Mononuclear cell (primary cell): ENCODE measurements at regions not wholly inside any gene's neighbourhood (a gene's known extent, or its start where the extent isn't known, plus 50 kb on each side); places are given as distances from the start of the nearest gene placed in this dataset.

Experiments used
- H3K27me3 ChIP-seq: 2 replicates; pipeline ENCODE4 v1.6.0; 2011; ENCODE audit warnings: low read length, control low read depth; ENCODE audit not compliant: insufficient read depth
- H3K4me1 ChIP-seq: 2 replicates; pipeline ENCODE4 v1.5.1; 2011; ENCODE audit warnings: mild to moderate bottlenecking, low read length, control low read depth; ENCODE audit not compliant: insufficient read depth
- H3K4me3 ChIP-seq: 2 replicates; pipeline ENCODE4 v1.5.1; 2011; ENCODE audit warnings: mild to moderate bottlenecking, low read length, moderate library complexity
- H3K9me3 ChIP-seq: 2 replicates; pipeline ENCODE4 v1.5.1; 2011; ENCODE audit warnings: low read depth, mild to moderate bottlenecking, control low read depth, low read length

GRCh38 chr12:60847281-60847680 lies 1251.5 kb downstream of the SLC16A7 start:
- Histone ChIP-seq H3K4me1 (no peaks in the 10 kb centered on the region), H3K9me3 (no peaks in the 10 kb centered on the region), H3K4me3 (no peak overlapping the region), H3K27me3 (no peaks in the 10 kb centered on the region)

- no peaks in the 10 kb centered on the region for H3K27me3 ChIP-seq
- H3K4me3 ChIP-seq: no peak overlapping the region
- H3K4me1 ChIP-seq: no peaks in the 10 kb centered on the region
- no peaks in the 10 kb centered on the region for H3K9me3 ChIP-seq
Measured at GRCh38 chr12:60849723-60850122, 1253.9 kb downstream of the SLC16A7 start.

- Histone ChIP-seq H3K9me3 (no peaks in the 10 kb centered on the region), H3K27me3 (no peaks in the 10 kb centered on the region), H3K4me3 (no peak overlapping the region), H3K4me1 (no peaks in the 10 kb centered on the region)
Measured at GRCh38 chr12:60853407-60853806, 1257.6 kb downstream of the SLC16A7 start.

- Histone ChIP-seq H3K4me3 (no peak overlapping the region), H3K9me3 (no peaks in the 10 kb centered on the region), H3K4me1 (no peaks in the 10 kb centered on the region), H3K27me3 (no peaks in the 10 kb centered on the region)
Measured at GRCh38 chr12:60863421-60863820, 1267.6 kb downstream of the SLC16A7 start.

- H3K4me3 ChIP-seq: no peak overlapping the region
- no peaks in the 10 kb centered on the region for H3K9me3 ChIP-seq
- no peaks in the 10 kb centered on the region for H3K4me1 ChIP-seq
- H3K27me3 ChIP-seq: no peaks in the 10 kb centered on the region
Measured at GRCh38 chr12:60872219-60872618, 1276.4 kb downstream of the SLC16A7 start.

- Histone ChIP-seq H3K4me3 (no peak overlapping the region), H3K27me3 (no peaks in the 10 kb centered on the region), H3K9me3 (no peaks in the 10 kb centered on the region), H3K4me1 (no peaks in the 10 kb centered on the region)
Measured at GRCh38 chr12:60872850-60873713, 1277.3 kb downstream of the SLC16A7 start.

GRCh38 chr12:60874091-60874490 lies 1278.3 kb downstream of the SLC16A7 start:
- Histone ChIP-seq H3K4me1 (no peaks in the 10 kb centered on the region), H3K27me3 (no peaks in the 10 kb centered on the region), H3K4me3 (no peak overlapping the region), H3K9me3 (no peaks in the 10 kb centered on the region)

- Histone ChIP-seq H3K4me1 (no peaks in the 10 kb centered on the region), H3K4me3 (no peak overlapping the region), H3K9me3 (no peaks in the 10 kb centered on the region), H3K27me3 (no peaks in the 10 kb centered on the region)
Measured at GRCh38 chr12:60920841-60921495, 1325.1 kb downstream of the SLC16A7 start.

- no peaks in the 10 kb centered on the region for H3K27me3 ChIP-seq
- no peaks in the 10 kb centered on the region for H3K9me3 ChIP-seq
- no peak overlapping the region for H3K4me3 ChIP-seq
- H3K4me1 ChIP-seq: no peaks in the 10 kb centered on the region
Measured at GRCh38 chr12:60921541-60921940, 1325.7 kb downstream of the SLC16A7 start.

GRCh38 chr12:60926256-60926655 lies 1330.4 kb downstream of the SLC16A7 start:
- H3K4me1 ChIP-seq: no peaks in the 10 kb centered on the region
- H3K4me3 ChIP-seq: no peak overlapping the region
- no peaks in the 10 kb centered on the region for H3K27me3 ChIP-seq
- H3K9me3 ChIP-seq: no peaks in the 10 kb centered on the region

GRCh38 chr12:60930151-60930550 lies 1330.1 kb upstream of the USP15 start:
- Histone ChIP-seq H3K9me3 (peaks cover 21% of the 10 kb centered on the region), H3K4me3 (no peak overlapping the region), H3K27me3 (no peaks in the 10 kb centered on the region), H3K4me1 (no peaks in the 10 kb centered on the region)

GRCh38 chr12:60935981-60936761 lies 1324.0 kb upstream of the USP15 start:
- Histone ChIP-seq H3K4me1 (no peaks in the 10 kb centered on the region), H3K4me3 (no peak overlapping the region), H3K9me3 (peaks cover 27% of the 10 kb centered on the region), H3K27me3 (no peaks in the 10 kb centered on the region)

- Histone ChIP-seq H3K4me3 (no peak overlapping the region), H3K27me3 (no peaks in the 10 kb centered on the region), H3K9me3 (no peaks in the 10 kb centered on the region), H3K4me1 (no peaks in the 10 kb centered on the region)
Measured at GRCh38 chr12:60947533-60947932, 1312.7 kb upstream of the USP15 start.

- Histone ChIP-seq H3K4me1 (no peaks in the 10 kb centered on the region), H3K4me3 (no peak overlapping the region), H3K9me3 (no peaks in the 10 kb centered on the region), H3K27me3 (no peaks in the 10 kb centered on the region)
Measured at GRCh38 chr12:60967128-60967527, 1293.1 kb upstream of the USP15 start.

- no peaks in the 10 kb centered on the region for H3K9me3 ChIP-seq
- no peaks in the 10 kb centered on the region for H3K4me1 ChIP-seq
- H3K4me3 ChIP-seq: no peak overlapping the region
- no peaks in the 10 kb centered on the region for H3K27me3 ChIP-seq
Measured at GRCh38 chr12:60977966-60978365, 1282.2 kb upstream of the USP15 start.
